SK-N-SH (cell line): ENCODE measurements at regions not wholly inside any gene's neighbourhood (a gene's known extent, or its start where the extent isn't known, plus 50 kb on each side); places are given as distances from the start of the nearest gene placed in this dataset.

Experiments used
- CTCF ChIA-PET: fragments of 300-600, 350-600 bp; formaldehyde crosslinking; extraction: SDS; loops from one replicate; lab custom pipeline; 2021; lab: Yijun Ruan, JAX
- POLR2A ChIA-PET: fragments of 350-600 bp; sonication (Branson Sonifier 250); formaldehyde crosslinking; extraction: SDS; loops from one replicate; lab custom pipeline; 2020; ENCODE audit warnings: antibody characterized with exemption, inconsistent platforms; lab: Yijun Ruan, JAX
- DNase-seq: peaks from one replicate; pipeline ENCODE4 v3.0.0; 2012
- H2AFZ ChIP-seq: fragments of 200-600 bp; sonication (generic); 2 replicates; pipeline ENCODE4 v1.8.1; 2016; ENCODE audit warnings: antibody characterized with exemption, mild to moderate bottlenecking, low read depth
- H3F3A ChIP-seq: fragments of 200-600 bp; sonication (generic); replicated peaks from 2 replicates; pipeline ENCODE3; 2016; ENCODE audit warnings: antibody characterized with exemption, mild to moderate bottlenecking; ENCODE audit not compliant: insufficient read depth
- H3K27ac ChIP-seq, 2 experiments: fragments of 200-500 bp in 1 of 2; fragments of 200-600 bp in 1 of 2; sonication (Bioruptor generic) in 1 of 2; sonication (generic), shearing (Covaris generic) in 1 of 2; 2 replicates each; pipeline versions ENCODE4 v1.5.1 to v1.6.1; 2014 to 2016; ENCODE audit warnings: low read depth in 2 of 2, inconsistent platforms in 1 of 2, low read length in 1 of 2, mild to moderate bottlenecking in 1 of 2, mixed read lengths in 1 of 2
- H3K27me3 ChIP-seq: fragments of 200-600 bp; sonication (generic), shearing (Covaris generic); 2 replicates; pipeline ENCODE4 v1.6.1; 2016; ENCODE audit warnings: mixed run types; ENCODE audit not compliant: insufficient read depth
- H3K36me3 ChIP-seq, 2 experiments: fragments of 200-500 bp in 1 of 2; fragments of 200-600 bp in 1 of 2; sonication (Bioruptor generic) in 1 of 2; sonication (generic) in 1 of 2; replicated peaks in 1 of 2; 2 replicates each; pipeline versions ENCODE3 to v1.5.1; 2014 to 2016; ENCODE audit warnings: low read length in 1 of 2, mild to moderate bottlenecking in 1 of 2; ENCODE audit not compliant: insufficient read depth in 2 of 2, control insufficient read depth in 1 of 2
- H3K4me1 ChIP-seq, 2 experiments: fragments of 200-500 bp in 1 of 2; fragments of 200-600 bp in 1 of 2; sonication (Bioruptor generic) in 1 of 2; sonication (generic), shearing (Covaris generic) in 1 of 2; 2 replicates each; pipeline versions ENCODE4 v1.5.1 to v1.6.1; 2014 to 2016; ENCODE audit warnings: low read depth in 1 of 2, low read length in 1 of 2, mixed run types in 1 of 2; ENCODE audit not compliant: insufficient read depth in 2 of 2, control insufficient read depth in 1 of 2
- H3K4me2 ChIP-seq: fragments of 200-600 bp; sonication (generic), shearing (Covaris generic); 2 replicates; pipeline ENCODE4 v1.6.1; 2017; ENCODE audit warnings: mixed run types
- H3K4me3 ChIP-seq, 2 experiments: fragments of 200-500 bp in 1 of 2; fragments of 200-600 bp in 1 of 2; sonication (Bioruptor generic) in 1 of 2; sonication (generic), shearing (Covaris generic) in 1 of 2; 2 replicates each; pipeline versions ENCODE4 v1.5.1 to v1.8.1; 2014 to 2016; ENCODE audit warnings: low read depth in 2 of 2, inconsistent platforms in 1 of 2, low read length in 1 of 2, mild to moderate bottlenecking in 1 of 2, mixed read lengths in 1 of 2, moderate library complexity in 1 of 2
- H3K79me2 ChIP-seq: fragments of 200-600 bp; sonication (generic); 2 replicates; pipeline ENCODE4 v1.8.1; 2017; ENCODE audit warnings: mild to moderate bottlenecking; ENCODE audit not compliant: insufficient read depth
- H3K9ac ChIP-seq: fragments of 200-600 bp; sonication (generic); 2 replicates; pipeline ENCODE4 v1.6.1; 2017; ENCODE audit warnings: mixed run types
- H3K9me2 ChIP-seq: fragments of 200-600 bp; sonication (generic); 2 replicates; pipeline ENCODE4 v1.6.1; 2017; ENCODE audit warnings: mixed run types
- H3K9me3 ChIP-seq: fragments of 200-600 bp; sonication (generic); 2 replicates; pipeline ENCODE4 v1.6.1; 2017; ENCODE audit warnings: mixed run types, mild to moderate bottlenecking, moderate library complexity
- H4K20me1 ChIP-seq: fragments of 200-600 bp; sonication (generic); 2 replicates; pipeline ENCODE4 v1.6.1; 2017; ENCODE audit warnings: mild to moderate bottlenecking, mixed run types; ENCODE audit not compliant: insufficient read depth
- ELF1 ChIP-seq: IDR thresholded peaks from 2 replicates; pipeline ENCODE4 v1.4.0; 2012
- EP300 ChIP-seq, 2 experiments: IDR thresholded peaks; 2 replicates each; pipeline versions ENCODE4 v1.4.0 to v1.6.1; 2012; ENCODE audit warnings: borderline replicate concordance in 1 of 2, low read depth in 1 of 2, low read length in 1 of 2
- EZH2phosphoT487 ChIP-seq: fragments of 200-600 bp; sonication (generic); IDR thresholded peaks from 2 replicates; pipeline ENCODE4 v1.6.1; 2017; ENCODE audit warnings: low read depth, mixed run types, mild to moderate bottlenecking, antibody characterized with exemption, moderate library complexity, borderline replicate concordance
- FOSL2 ChIP-seq: IDR thresholded peaks from 2 replicates; pipeline ENCODE4 v1.4.0; 2012; ENCODE audit warnings: low read depth, mild to moderate bottlenecking, moderate library complexity, borderline replicate concordance
- FOXM1 ChIP-seq: IDR thresholded peaks from 2 replicates; pipeline ENCODE4 v1.4.0; 2012; ENCODE audit warnings: low read depth, mild to moderate bottlenecking
- GABPA ChIP-seq: IDR thresholded peaks from 2 replicates; pipeline ENCODE4 v1.4.0; 2012; ENCODE audit warnings: low read depth, mild to moderate bottlenecking
- IRF3 ChIP-seq: fragments of 150-350 bp; IDR thresholded peaks from 2 replicates; pipeline ENCODE4 v1.6.1; 2016; ENCODE audit warnings: mild to moderate bottlenecking, low read depth, low read length
- MAX ChIP-seq: IDR thresholded peaks from 2 replicates; pipeline ENCODE4 v1.4.0; 2012; ENCODE audit warnings: low read depth
- MEF2A ChIP-seq: IDR thresholded peaks from 2 replicates; pipeline ENCODE4 v1.4.0; 2012; ENCODE audit warnings: low read depth, borderline replicate concordance
- NRF1 ChIP-seq: IDR thresholded peaks from 2 replicates; pipeline ENCODE4 v1.6.1; 2012; ENCODE audit warnings: low read depth, mild to moderate bottlenecking, low read length
- POLR2AphosphoS5 ChIP-seq: IDR thresholded peaks from 2 replicates; pipeline ENCODE4 v1.6.1; 2012; ENCODE audit warnings: low read depth, low read length
- RAD21 ChIP-seq: IDR thresholded peaks from 2 replicates; pipeline ENCODE4 v1.6.1; 2012; ENCODE audit warnings: mild to moderate bottlenecking, low read length
- RFX5 ChIP-seq: IDR thresholded peaks from 2 replicates; pipeline ENCODE4 v1.6.1; 2012; ENCODE audit warnings: mild to moderate bottlenecking, improper control_type of control experiment, low read length
- RXRA ChIP-seq: IDR thresholded peaks from 2 replicates; pipeline ENCODE4 v1.4.0; 2012; ENCODE audit warnings: low read depth, mild to moderate bottlenecking, borderline replicate concordance
- TEAD4 ChIP-seq: IDR thresholded peaks from 2 replicates; pipeline ENCODE4 v1.4.0; 2012; ENCODE audit warnings: mild to moderate bottlenecking, borderline replicate concordance; ENCODE audit not compliant: insufficient read depth
- YY1 ChIP-seq: IDR thresholded peaks from 2 replicates; pipeline ENCODE4 v1.4.0; 2012; ENCODE audit warnings: low read depth, mild to moderate bottlenecking
- ZBTB33 ChIP-seq: IDR thresholded peaks from 2 replicates; pipeline ENCODE4 v1.4.0; 2012; ENCODE audit warnings: low read depth, borderline replicate concordance
- WGBS: methylation state at CpG from one replicate; pipeline ENCODE4 v1.1.6; 2017; ENCODE audit warnings: low lambda C conversion rate; 5-methylcytosine and 5-hydroxymethylcytosine counted together
- TF ChIP-seq, protein P1 (sequence below): IDR thresholded peaks from 2 replicates; pipeline ENCODE4; 2012
- TF ChIP-seq, protein P2 (sequence below): fragments of 200-600 bp; sonication (generic); IDR thresholded peaks from 2 replicates; pipeline ENCODE4 v1.6.1; 2017; ENCODE audit warnings: antibody characterized with exemption, mild to moderate bottlenecking, moderate library complexity

DNA sequence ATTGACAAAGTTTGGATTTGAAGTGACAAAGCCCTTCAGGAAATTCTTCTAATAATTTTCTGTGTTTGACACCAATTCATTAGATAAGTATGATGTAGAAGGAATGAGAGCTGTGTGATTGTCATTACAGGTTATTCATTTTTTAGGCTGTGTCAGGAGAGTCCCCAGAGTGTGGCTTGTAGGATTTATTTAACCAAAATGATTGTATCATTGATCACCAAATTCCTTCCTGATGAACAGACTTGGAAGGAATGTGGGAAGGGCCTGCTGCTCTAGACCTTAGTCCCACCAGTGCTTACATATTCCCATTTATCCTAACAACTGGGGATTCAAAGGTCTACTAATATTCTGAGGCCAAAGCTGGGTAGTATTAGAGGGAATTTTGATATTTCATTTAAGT is 383.3 kb upstream of the KAZN start (continued):
- no peak for TF ChIP-seq IRF3
- TF ChIP-seq GABPA, result no peak

GRCh38 chr1:14217384-14217783 is 381.1 kb upstream of the KAZN start:
- Histone ChIP-seq H3K9ac (no peak overlapping the region), H3K27me3 (no peaks in the 10 kb centered on the region), H3K4me2 (no peak overlapping the region), H3K4me3 (no peak overlapping the region), H3K9me3 (no peaks in the 10 kb centered on the region; the same call in 1 of the 2 replicates), H3F3A (no peaks in the 10 kb centered on the region), H2AFZ (no peak overlapping the region), H3K9me2 (no peaks in the 10 kb centered on the region), H3K36me3 (no peaks in the 10 kb centered on the region), H3K4me1 (no peaks in the 10 kb centered on the region), H4K20me1 (no peaks in the 10 kb centered on the region), H3K27ac (no peak overlapping the region), H3K79me2 (no peaks in the 10 kb centered on the region)
- no peak for DNase-seq
- TF ChIP-seq EZH2phosphoT487 (no peak), ELF1 (no peak), EP300 (IDR thresholded peaks at IDR 0.05; ENCODE audit: borderline replicate concordance in 1 of 2, low read depth in 1 of 2, low read length in 1 of 2) (no peak), MAX (no peak), RAD21 (no peak), RXRA (no peak), POLR2AphosphoS5 (no peak)
- TF ChIP-seq, protein P1, sequence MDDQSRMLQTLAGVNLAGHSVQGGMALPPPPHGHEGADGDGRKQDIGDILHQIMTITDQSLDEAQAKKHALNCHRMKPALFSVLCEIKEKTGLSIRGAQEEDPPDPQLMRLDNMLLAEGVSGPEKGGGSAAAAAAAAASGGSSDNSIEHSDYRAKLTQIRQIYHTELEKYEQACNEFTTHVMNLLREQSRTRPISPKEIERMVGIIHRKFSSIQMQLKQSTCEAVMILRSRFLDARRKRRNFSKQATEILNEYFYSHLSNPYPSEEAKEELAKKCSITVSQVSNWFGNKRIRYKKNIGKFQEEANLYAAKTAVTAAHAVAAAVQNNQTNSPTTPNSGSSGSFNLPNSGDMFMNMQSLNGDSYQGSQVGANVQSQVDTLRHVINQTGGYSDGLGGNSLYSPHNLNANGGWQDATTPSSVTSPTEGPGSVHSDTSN, result no peak
- ChIA-PET CTCF (no interaction called here), POLR2A (no interaction called here)
- 84% methylated on average over 1 of the region's 1 CpG for WGBS

- Histone ChIP-seq H3K27ac (no peak overlapping the region), H3F3A (no peaks in the 10 kb centered on the region), H3K36me3 (no peaks in the 10 kb centered on the region), H3K4me2 (no peak overlapping the region), H2AFZ (no peak overlapping the region), H3K4me1 (no peaks in the 10 kb centered on the region), H3K9ac (no peak overlapping the region), H3K9me3 (no peaks in the 10 kb centered on the region; the same call in 1 of the 2 replicates)
- POLR2A ChIA-PET, result interaction anchor here (0.6 kb wide), 1 partner anchor 26 kb away, joined by 3 read pairs; no protein-coding TSS in a partner anchor
- TF ChIP-seq FOSL2 (no peak), MEF2A (no peak), YY1 (no peak), TEAD4 (no peak), FOXM1 (no peak), ZBTB33 (no peak), RFX5 (no peak), NRF1 (no peak)
- TF ChIP-seq, protein P2, sequence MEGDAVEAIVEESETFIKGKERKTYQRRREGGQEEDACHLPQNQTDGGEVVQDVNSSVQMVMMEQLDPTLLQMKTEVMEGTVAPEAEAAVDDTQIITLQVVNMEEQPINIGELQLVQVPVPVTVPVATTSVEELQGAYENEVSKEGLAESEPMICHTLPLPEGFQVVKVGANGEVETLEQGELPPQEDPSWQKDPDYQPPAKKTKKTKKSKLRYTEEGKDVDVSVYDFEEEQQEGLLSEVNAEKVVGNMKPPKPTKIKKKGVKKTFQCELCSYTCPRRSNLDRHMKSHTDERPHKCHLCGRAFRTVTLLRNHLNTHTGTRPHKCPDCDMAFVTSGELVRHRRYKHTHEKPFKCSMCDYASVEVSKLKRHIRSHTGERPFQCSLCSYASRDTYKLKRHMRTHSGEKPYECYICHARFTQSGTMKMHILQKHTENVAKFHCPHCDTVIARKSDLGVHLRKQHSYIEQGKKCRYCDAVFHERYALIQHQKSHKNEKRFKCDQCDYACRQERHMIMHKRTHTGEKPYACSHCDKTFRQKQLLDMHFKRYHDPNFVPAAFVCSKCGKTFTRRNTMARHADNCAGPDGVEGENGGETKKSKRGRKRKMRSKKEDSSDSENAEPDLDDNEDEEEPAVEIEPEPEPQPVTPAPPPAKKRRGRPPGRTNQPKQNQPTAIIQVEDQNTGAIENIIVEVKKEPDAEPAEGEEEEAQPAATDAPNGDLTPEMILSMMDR, result no peak
- TF ChIP-seq, all 33 proteins: peak for 0
- Histone ChIP-seq H3K4me3 (no peak overlapping the region), H3K79me2 (no peaks in the 10 kb centered on the region), H3K27me3 (no peaks in the 10 kb centered on the region), H4K20me1 (no peaks in the 10 kb centered on the region), H3K9me2 (no peaks in the 10 kb centered on the region)
- no peak for DNase-seq
- 6% methylated on average over 4 of the region's 4 CpGs for WGBS
- CTCF ChIA-PET, result no interaction called here
Observed at GRCh38 chr1:14220324-14220723, 378.2 kb upstream of the KAZN start.
